ENCODE measurements at regions not wholly inside any gene's neighbourhood (a gene's known extent, or its start where the extent isn't known, plus 50 kb on each side); places are given as distances from the start of the nearest gene placed in this dataset.

DNA sequence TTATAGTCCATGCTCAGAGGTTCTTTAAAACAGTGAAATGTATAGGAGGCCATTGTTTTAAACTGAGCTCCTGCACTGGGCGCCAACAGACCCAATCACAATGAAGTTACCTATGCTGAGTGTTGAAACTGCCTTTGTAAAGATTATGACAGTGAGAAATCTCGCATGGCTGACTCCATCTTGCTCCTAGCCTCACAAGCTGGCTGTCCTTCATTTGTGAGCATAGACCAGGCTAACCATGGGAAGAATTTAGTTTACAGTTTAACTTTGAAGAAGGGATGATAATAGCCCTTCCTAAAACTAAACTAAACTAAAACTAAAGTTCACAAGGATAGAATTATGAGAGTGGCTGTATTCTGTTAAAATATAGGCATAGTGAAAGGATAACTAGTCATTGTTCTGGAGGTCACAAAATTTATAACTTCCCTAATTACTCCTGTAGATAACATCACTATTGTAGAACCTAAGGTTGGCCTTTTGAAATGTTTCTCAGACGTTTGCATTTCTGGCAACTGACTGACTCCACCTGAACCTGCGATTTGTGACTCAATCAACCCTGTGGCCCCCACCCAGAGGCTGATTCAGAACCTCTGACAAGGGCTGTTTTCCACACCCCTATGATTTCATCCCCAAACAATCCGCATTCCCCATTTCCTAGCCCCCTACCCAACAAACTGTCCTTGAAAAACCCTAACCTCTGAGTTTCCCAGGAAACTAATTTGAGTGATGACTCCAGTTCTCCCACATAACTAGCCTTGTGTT lies 59.1 kb downstream of the HMHB1 start:
- CTCF ChIA-PET: no interaction called here

More for the DNA sequence above, 59.1 kb downstream of the HMHB1 start:
- no peaks in the 10 kb centered on the region for H3K4me1 ChIP-seq (ENCODE audit: control insufficient read depth, insufficient read depth, low read length)
- no peak overlapping the region for H3K4me2 ChIP-seq (ENCODE audit: control insufficient read depth, insufficient read depth)
- no peak overlapping the region for H2AFZ ChIP-seq (ENCODE audit: control insufficient read depth, low read depth, low read length)
- TF ChIP-seq TAF1 (IDR thresholded peaks at IDR 0.05; ENCODE audit: borderline replicate concordance, low read depth, low read length): no peak
- no peak for TF ChIP-seq TARDBP (IDR thresholded peaks at IDR 0.05; ENCODE audit: borderline replicate concordance)
- TF ChIP-seq FOXK2 (IDR thresholded peaks at IDR 0.05): no peak
- no peak for TF ChIP-seq YBX1 (IDR thresholded peaks at IDR 0.05)
- no peak for TF ChIP-seq KDM1A (IDR thresholded peaks at IDR 0.05; ENCODE audit: borderline replicate concordance)
- no peak for TF ChIP-seq SMAD1 (IDR thresholded peaks at IDR 0.05; ENCODE audit: low read depth, partially characterized antibody)
- TF ChIP-seq, protein P1, sequence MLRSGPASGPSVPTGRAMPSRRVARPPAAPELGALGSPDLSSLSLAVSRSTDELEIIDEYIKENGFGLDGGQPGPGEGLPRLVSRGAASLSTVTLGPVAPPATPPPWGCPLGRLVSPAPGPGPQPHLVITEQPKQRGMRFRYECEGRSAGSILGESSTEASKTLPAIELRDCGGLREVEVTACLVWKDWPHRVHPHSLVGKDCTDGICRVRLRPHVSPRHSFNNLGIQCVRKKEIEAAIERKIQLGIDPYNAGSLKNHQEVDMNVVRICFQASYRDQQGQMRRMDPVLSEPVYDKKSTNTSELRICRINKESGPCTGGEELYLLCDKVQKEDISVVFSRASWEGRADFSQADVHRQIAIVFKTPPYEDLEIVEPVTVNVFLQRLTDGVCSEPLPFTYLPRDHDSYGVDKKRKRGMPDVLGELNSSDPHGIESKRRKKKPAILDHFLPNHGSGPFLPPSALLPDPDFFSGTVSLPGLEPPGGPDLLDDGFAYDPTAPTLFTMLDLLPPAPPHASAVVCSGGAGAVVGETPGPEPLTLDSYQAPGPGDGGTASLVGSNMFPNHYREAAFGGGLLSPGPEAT (IDR thresholded peaks at IDR 0.05; ENCODE audit: low read depth): no peak
- no peak for TF ChIP-seq ZNF384 (IDR thresholded peaks at IDR 0.05; ENCODE audit: borderline replicate concordance, low read depth, low read length)
- no peak for TF ChIP-seq IKZF1 (conservative IDR thresholded peaks at IDR 0.05)
- no peak for TF ChIP-seq SREBF1 (IDR thresholded peaks at IDR 0.05; ENCODE audit: low read length)
- TF ChIP-seq STAT1 (conservative IDR thresholded peaks at IDR 0.05): no peak
- TF ChIP-seq, protein P2, sequence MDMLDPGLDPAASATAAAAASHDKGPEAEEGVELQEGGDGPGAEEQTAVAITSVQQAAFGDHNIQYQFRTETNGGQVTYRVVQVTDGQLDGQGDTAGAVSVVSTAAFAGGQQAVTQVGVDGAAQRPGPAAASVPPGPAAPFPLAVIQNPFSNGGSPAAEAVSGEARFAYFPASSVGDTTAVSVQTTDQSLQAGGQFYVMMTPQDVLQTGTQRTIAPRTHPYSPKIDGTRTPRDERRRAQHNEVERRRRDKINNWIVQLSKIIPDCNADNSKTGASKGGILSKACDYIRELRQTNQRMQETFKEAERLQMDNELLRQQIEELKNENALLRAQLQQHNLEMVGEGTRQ (IDR thresholded peaks at IDR 0.05; ENCODE audit: borderline replicate concordance, low read depth, low read length): no peak
- TF ChIP-seq NR2F1 (conservative IDR thresholded peaks at IDR 0.05): no peak
- TF ChIP-seq WRNIP1 (IDR thresholded peaks at IDR 0.05; ENCODE audit: borderline replicate concordance, low read depth, low read length): no peak
- TF ChIP-seq RELA (IDR thresholded peaks at IDR 0.05; ENCODE audit: borderline replicate concordance, partially characterized antibody): no peak
- TF ChIP-seq, protein P3, sequence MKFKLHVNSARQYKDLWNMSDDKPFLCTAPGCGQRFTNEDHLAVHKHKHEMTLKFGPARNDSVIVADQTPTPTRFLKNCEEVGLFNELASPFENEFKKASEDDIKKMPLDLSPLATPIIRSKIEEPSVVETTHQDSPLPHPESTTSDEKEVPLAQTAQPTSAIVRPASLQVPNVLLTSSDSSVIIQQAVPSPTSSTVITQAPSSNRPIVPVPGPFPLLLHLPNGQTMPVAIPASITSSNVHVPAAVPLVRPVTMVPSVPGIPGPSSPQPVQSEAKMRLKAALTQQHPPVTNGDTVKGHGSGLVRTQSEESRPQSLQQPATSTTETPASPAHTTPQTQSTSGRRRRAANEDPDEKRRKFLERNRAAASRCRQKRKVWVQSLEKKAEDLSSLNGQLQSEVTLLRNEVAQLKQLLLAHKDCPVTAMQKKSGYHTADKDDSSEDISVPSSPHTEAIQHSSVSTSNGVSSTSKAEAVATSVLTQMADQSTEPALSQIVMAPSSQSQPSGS (IDR thresholded peaks at IDR 0.05; ENCODE audit: low read length): no peak
- no peak for TF ChIP-seq ZSCAN29 (IDR thresholded peaks at IDR 0.05)
- no peaks in the 10 kb centered on the region for H3K9me3 ChIP-seq (replicated peaks; ENCODE audit: control insufficient read depth, insufficient read depth, low read length)
- ATAC-seq: no peak
- no peaks in the 10 kb centered on the region for H3K36me3 ChIP-seq (ENCODE audit: control insufficient read depth in 2 of 2, insufficient read depth in 2 of 2, low read length in 1 of 2)
- DNase-seq (ENCODE audit: low read depth, low spot score): no peak
- no peaks in the 10 kb centered on the region; a peak in 1 of 4 replicates for H3K27me3 ChIP-seq (replicated peaks in 1 of 2; ENCODE audit: control insufficient read depth in 2 of 2, insufficient read depth in 2 of 2, low read length in 1 of 2)
- intact Hi-C loops (cut with micrococcal nuclease; ENCODE audit: unreplicated experiment): no loop called here
- no peak overlapping the region for H3K4me3 ChIP-seq
- no peaks in the 10 kb centered on the region for H3K79me2 ChIP-seq (ENCODE audit: control insufficient read depth, insufficient read depth, low read length)
- ChIA-PET RAD21 (ENCODE audit: unreplicated experiment) (no interaction called here), SMC1A (ENCODE audit: uncharacterized antibody, unreplicated experiment) (interaction anchor here (0.7 to 1.0 kb wide), 2 partner anchors 17 to 41 kb away, joined by 3 read pairs; no protein-coding TSS in a partner anchor), POLR2A (no interaction called here)
- BruUV-seq (replicated peaks): no TSS peak
- H3K9ac ChIP-seq (ENCODE audit: control insufficient read depth, insufficient read depth, low read length): no peak overlapping the region
- in situ Hi-C loops (cut with MboI): no loop called here
- H4K20me1 ChIP-seq (ENCODE audit: control insufficient read depth, insufficient read depth): no peaks in the 10 kb centered on the region
- FAIRE-seq: no peak
- 31% methylated on average over 5 of the region's 5 CpGs for WGBS (ENCODE audit: insufficient coverage, insufficient replicate concordance, low lambda C conversion rate, missing lambda C conversion rate)
- H3K27ac ChIP-seq (ENCODE audit: control insufficient read depth, insufficient read depth): no peak overlapping the region

All from GM12878 (cell line).